ENCODE measurements at regions not wholly inside any gene's neighbourhood (a gene's known extent, or its start where the extent isn't known, plus 50 kb on each side); places are given as distances from the start of the nearest gene placed in this dataset.
"Not testable (repeated sequence)": the region's sequence is repeated elsewhere in the genome, so short reads cannot be mapped to it uniquely, and the experiment has no call there.

GRCh38 chr7:135872861-135873260 is 104.3 kb downstream of the MTPN start:
- not testable (repeated sequence) for DNase-seq

GRCh38 chr7:135862586-135863340 is 114.2 kb upstream of the FAM180A start:
- DNase-seq: no peak

- DNase-seq: no peak
Measured at GRCh38 chr7:135859538-135859937, 110.9 kb upstream of the FAM180A start.

- no peak for DNase-seq
Measured at GRCh38 chr7:135858851-135859250, 110.2 kb upstream of the FAM180A start.

- DNase-seq: no peak
Measured at GRCh38 chr7:135858379-135858778, 109.8 kb upstream of the FAM180A start.

- no peak for DNase-seq
Measured at GRCh38 chr7:135857519-135858274, 109.1 kb upstream of the FAM180A start.

- DNase-seq: no peak
Measured at GRCh38 chr7:135856356-135857144, 107.9 kb upstream of the FAM180A start.

- no peak for DNase-seq
Measured at GRCh38 chr7:135855846-135856245, 107.2 kb upstream of the FAM180A start.

GRCh38 chr7:135853499-135853898 is 104.9 kb upstream of the FAM180A start:
- DNase-seq: no peak

- DNase-seq: no peak
Measured at GRCh38 chr7:135853008-135853407, 104.4 kb upstream of the FAM180A start.

GRCh38 chr7:135847242-135847641 is 98.6 kb upstream of the FAM180A start:
- no peak for DNase-seq

- DNase-seq: no peak
Measured at GRCh38 chr7:135846339-135846738, 97.7 kb upstream of the FAM180A start.

- no peak for DNase-seq
Measured at GRCh38 chr7:135845415-135846075, 96.9 kb upstream of the FAM180A start.

GRCh38 chr7:135844903-135845302 is 96.3 kb upstream of the FAM180A start:
- no peak for DNase-seq

- no peak for DNase-seq
Measured at GRCh38 chr7:135843214-135843613, 94.6 kb upstream of the FAM180A start.

- DNase-seq: no peak
Measured at GRCh38 chr7:135842446-135843179, 94.0 kb upstream of the FAM180A start.

GRCh38 chr7:135840591-135840990 is 92.0 kb upstream of the FAM180A start:
- no peak for DNase-seq

GRCh38 chr7:135837675-135838074 is 89.1 kb upstream of the FAM180A start:
- no peak for DNase-seq

GRCh38 chr7:135834266-135834665 is 85.7 kb upstream of the FAM180A start:
- DNase-seq: no peak

- DNase-seq: no peak
Measured at GRCh38 chr7:135833642-135834041, 85.0 kb upstream of the FAM180A start.

- DNase-seq: no peak
Measured at GRCh38 chr7:135831455-135832195, 83.0 kb upstream of the FAM180A start.

- no peak for DNase-seq
Measured at GRCh38 chr7:135828604-135829003, 80.0 kb upstream of the FAM180A start.

Data from amniotic stem cell (primary cell).